ENCODE measurements at regions not wholly inside any gene's neighbourhood (a gene's known extent, or its start where the extent isn't known, plus 50 kb on each side); places are given as distances from the start of the nearest gene placed in this dataset.

DNA sequence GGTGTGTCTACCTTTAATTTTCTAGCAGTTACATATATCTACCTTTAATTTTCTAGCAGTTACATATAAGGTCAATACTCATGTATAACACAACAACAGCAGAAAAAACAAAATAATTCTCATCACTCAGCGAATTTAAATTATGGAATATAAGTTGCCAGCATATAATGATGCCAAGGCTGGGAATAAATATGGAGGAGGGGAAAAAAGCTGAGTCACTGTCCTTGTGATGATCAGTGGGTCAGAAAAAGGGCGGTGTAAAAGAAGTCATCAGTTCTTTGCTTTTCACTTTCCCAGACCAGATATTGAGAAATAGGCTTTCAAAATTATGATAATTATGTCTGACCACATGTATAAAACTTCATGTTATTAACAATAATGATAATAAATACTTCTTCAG, 1471.7 kb downstream of the CDH8 start:
- H3K4me3 ChIP-seq, result no peak overlapping the region
- TF ChIP-seq, protein P1, sequence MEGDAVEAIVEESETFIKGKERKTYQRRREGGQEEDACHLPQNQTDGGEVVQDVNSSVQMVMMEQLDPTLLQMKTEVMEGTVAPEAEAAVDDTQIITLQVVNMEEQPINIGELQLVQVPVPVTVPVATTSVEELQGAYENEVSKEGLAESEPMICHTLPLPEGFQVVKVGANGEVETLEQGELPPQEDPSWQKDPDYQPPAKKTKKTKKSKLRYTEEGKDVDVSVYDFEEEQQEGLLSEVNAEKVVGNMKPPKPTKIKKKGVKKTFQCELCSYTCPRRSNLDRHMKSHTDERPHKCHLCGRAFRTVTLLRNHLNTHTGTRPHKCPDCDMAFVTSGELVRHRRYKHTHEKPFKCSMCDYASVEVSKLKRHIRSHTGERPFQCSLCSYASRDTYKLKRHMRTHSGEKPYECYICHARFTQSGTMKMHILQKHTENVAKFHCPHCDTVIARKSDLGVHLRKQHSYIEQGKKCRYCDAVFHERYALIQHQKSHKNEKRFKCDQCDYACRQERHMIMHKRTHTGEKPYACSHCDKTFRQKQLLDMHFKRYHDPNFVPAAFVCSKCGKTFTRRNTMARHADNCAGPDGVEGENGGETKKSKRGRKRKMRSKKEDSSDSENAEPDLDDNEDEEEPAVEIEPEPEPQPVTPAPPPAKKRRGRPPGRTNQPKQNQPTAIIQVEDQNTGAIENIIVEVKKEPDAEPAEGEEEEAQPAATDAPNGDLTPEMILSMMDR (IDR thresholded peaks at IDR 0.05), result no peak
- DNase-seq (ENCODE audit: low spot score), result no peak
- no peaks in the 10 kb centered on the region for H3K27me3 ChIP-seq
- no peaks in the 10 kb centered on the region for H3K4me1 ChIP-seq
- H3K9me3 ChIP-seq, result peaks cover 6 to 15% of the 10 kb centered on the region in 2 donors
- no peaks in the 10 kb centered on the region for H3K36me3 ChIP-seq
- H3K27ac ChIP-seq, result no peak overlapping the region

DNA sequence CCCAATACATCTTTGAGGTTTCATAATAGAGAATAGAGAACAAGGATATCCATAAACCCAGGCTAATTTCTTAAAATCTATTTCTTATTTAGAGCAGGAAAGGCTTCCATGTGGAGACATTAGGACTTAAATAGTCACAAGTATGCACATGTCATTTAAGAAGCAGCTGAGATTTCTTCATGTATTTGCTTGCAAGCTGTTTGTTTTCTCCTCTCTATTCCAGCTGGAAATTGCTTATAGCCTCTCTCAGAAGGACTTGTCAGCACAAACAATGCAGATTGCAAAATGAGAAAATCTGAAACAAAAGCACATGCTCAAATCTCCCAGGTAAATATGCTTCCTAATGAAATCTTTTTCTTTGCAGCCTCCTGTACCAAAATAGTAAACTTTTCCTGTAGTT, 1473.1 kb downstream of the CDH8 start:
- no peak for DNase-seq (ENCODE audit: low spot score)
- no peaks in the 10 kb centered on the region for H3K4me1 ChIP-seq

DNA sequence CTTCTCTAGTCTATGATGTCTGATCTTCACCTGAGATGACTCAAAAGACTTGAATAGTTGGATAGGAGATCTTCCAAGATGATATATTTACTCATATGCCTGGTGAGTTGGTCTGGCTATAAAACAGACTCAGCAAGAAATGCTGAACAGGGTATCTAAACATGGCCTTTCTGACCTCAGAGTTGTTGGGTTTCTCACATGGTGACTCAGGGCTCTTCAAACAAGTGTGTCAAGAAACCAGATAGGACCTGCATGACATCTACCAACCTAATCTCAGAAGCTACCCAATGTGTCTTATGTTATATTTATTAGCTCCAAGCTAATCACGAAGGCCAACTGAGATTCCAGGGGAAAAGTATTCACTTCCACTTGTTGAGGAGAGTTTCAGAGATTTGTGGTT, 1477.3 kb downstream of the CDH8 start:
- no peaks in the 10 kb centered on the region for H3K27me3 ChIP-seq
- H3K4me1 ChIP-seq, result no peaks in the 10 kb centered on the region
- H3K27ac ChIP-seq, result no peak overlapping the region
- TF ChIP-seq, protein P1 (IDR thresholded peaks at IDR 0.05), result no peak
- no peaks in the 10 kb centered on the region for H3K36me3 ChIP-seq
- no peak for DNase-seq (ENCODE audit: low spot score)
- H3K4me3 ChIP-seq, result no peak overlapping the region
- H3K9me3 ChIP-seq, result no peaks in the 10 kb centered on the region

More for the DNA sequence above, 1473.1 kb downstream of the CDH8 start:
- no peaks in the 10 kb centered on the region for H3K36me3 ChIP-seq
- TF ChIP-seq, protein P1 (IDR thresholded peaks at IDR 0.05), result no peak
- no peaks in the 10 kb centered on the region for H3K27me3 ChIP-seq
- H3K4me3 ChIP-seq, result no peak overlapping the region
- H3K9me3 ChIP-seq, result peaks cover 0 to 4% of the 10 kb centered on the region in 2 donors
- no peak overlapping the region for H3K27ac ChIP-seq

DNA sequence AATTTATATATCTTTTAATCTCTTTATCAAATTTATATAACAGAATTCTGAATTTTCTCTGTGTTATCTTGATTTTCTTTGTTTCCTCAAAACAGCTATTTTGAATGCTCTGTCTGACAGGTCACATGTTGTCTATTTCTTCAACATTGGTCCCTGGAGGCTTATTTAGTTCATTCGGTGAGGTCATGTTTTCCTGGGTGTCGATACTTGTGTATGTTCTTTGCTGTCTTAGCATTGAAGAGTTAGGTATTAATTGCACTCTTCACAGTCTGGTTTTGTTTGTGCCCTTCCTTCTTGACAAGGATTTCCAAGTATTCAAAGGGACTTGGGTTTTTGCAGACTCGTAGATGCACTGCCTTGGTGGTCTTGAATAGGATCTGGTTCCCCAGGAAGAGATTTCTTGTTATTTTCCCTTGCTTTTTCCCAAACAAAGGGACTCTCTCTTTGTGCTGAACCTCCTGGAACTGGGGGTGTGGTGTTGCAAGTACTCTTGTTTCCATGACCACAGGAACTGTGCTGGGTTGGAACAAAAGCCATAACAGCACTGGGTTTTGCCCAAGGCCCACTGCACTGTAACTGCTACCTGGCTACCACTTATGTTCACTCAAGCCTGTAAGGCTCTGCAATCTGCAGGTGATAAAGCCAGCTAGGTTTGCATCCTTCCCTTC, 1483.0 kb downstream of the CDH8 start:
- TF ChIP-seq, protein P1 (IDR thresholded peaks at IDR 0.05), result no peak
- Histone ChIP-seq H3K9me3 (no peaks in the 10 kb centered on the region), H3K36me3 (no peaks in the 10 kb centered on the region), H3K27ac (no peak overlapping the region), H3K4me3 (no peak overlapping the region), H3K27me3 (no peaks in the 10 kb centered on the region), H3K4me1 (no peaks in the 10 kb centered on the region)
- DNase-seq (ENCODE audit: low spot score), result no peak

DNA sequence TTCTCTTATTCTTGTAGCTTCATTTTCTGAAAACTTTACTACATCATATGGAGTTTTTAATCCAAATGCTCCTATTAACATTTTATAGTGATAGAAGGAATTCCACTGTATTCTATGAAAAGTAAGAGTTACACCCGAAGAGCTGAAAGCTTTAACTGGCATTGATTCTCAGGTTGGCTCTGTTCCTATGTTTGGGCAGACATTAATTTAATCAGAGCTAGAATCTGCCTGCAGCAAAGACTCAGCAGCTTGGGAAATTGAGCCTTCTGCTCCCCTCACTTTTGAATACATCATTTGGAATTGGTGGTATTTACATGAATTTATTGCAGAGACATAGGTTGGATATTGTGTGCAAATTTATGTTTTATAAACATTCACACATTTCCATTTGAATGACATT, 1494.7 kb downstream of the CDH8 start:
- H3K9me3 ChIP-seq, result peaks cover 0 to 2% of the 10 kb centered on the region in 2 donors
- H3K36me3 ChIP-seq, result no peaks in the 10 kb centered on the region
- no peak overlapping the region for H3K4me3 ChIP-seq
- no peaks in the 10 kb centered on the region for H3K4me1 ChIP-seq
- DNase-seq (ENCODE audit: low spot score), result no peak
- TF ChIP-seq, protein P1 (IDR thresholded peaks at IDR 0.05), result no peak
- no peak overlapping the region for H3K27ac ChIP-seq
- H3K27me3 ChIP-seq, result no peaks in the 10 kb centered on the region

DNA sequence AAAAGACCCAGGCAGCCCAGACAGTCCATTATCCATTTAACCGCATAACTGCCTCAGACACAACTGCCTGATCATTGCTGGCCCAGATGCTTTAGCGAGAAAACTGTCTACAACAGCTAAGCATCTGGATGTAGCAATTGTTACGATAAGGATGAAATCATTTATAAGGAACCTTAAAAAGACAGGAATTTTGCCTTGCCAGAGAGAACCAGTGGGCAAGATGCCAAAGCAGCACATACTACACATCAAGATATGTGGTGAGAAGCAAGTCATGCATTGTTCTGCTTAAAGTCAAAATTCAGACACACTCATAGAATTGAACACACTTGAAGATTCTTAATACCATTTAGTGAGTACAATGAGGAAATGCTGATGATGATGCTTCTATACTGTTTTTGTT, 1525.3 kb downstream of the CDH8 start:
- Histone ChIP-seq H3K9me3 (no peaks in the 10 kb centered on the region), H3K27me3 (no peaks in the 10 kb centered on the region), H3K4me3 (no peak overlapping the region), H3K4me1 (no peaks in the 10 kb centered on the region), H3K27ac (no peak overlapping the region), H3K36me3 (no peaks in the 10 kb centered on the region)
- DNase-seq (ENCODE audit: low spot score), result no peak
- TF ChIP-seq, protein P1 (IDR thresholded peaks at IDR 0.05), result no peak
